Hematopoietic multipotent progenitor cell treated with erythropoietin and hydrocortisone succinate and interleukin-3 and kit ligand, for 17 days (in vitro differentiated cells): ENCODE measurements at regions not wholly inside any gene's neighbourhood (a gene's known extent, or its start where the extent isn't known, plus 50 kb on each side); places are given as distances from the start of the nearest gene placed in this dataset.

ENCODE experiments used
- DNase-seq: peaks from one replicate; pipeline ENCODE4 v3.0.0-alpha.2; 2015; ENCODE audit warnings: low spot score

- DNase-seq: no peak
Observed at GRCh38 chr14:36465178-36465577, 54.9 kb downstream of the NKX2-1 start.

GRCh38 chr14:36462890-36463289 lies 57.1 kb downstream of the NKX2-1 start:
- no peak for DNase-seq

- no peak for DNase-seq
Observed at GRCh38 chr14:36455241-36455627, 64.8 kb downstream of the NKX2-1 start.

- no peak for DNase-seq
Observed at GRCh38 chr14:36454599-36455240, 65.3 kb downstream of the NKX2-1 start.

DNA sequence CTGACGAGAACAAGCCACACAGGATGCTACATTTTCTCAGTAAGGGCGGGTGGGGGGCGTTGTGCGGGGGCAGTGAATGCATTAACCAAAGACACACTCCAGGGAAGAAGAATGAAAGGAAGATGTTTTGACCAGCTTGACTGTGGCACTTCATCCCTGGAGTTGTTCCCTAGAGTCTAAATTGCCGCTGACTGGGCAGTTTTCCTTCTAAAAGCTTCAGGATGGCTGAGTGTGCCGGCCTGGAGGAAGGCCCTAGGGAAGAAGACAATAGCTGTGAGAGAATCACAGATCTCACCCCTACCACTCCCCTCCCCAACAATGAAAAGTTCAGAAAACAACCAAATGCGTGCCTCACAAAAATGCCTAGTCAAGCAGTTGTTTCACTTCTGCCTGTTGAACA lies 67.2 kb downstream of the NKX2-1 start:
- DNase-seq: no peak

DNA sequence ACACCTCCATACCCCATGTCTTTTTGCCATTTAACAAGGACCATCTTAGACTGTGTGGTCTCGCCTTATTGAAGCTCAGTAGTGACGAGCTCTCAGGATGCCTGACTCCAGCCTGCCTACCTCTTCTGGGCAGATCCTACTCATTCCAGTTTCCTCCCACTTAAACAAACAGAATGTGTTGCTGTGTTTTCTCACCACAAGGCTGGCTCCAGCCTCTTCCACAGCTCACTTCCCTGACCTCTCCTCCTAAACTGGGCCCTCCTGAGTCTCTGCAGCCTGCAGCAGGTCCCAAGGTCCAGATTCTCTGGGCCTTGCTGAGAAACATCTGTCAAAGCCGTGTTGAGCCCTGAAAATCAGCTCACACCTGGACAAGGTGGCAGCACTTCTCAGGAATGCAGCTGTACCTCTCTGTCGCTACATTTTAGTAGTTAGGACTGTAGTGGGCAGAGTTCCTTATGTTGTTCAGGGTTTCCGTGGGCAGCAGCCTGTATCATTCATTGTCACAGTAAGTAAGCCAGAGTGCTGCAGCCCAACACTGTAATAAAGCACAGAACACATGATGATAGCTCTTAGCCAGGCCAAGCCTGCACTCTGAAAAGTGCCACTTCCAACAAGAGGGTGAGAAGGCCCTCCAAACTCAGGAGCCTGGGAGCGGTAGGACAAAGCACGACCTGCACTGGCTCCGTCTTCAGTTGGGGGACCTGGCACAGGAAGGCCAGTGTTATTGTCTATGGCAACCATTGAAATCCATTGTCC lies 68.5 kb downstream of the NKX2-1 start:
- DNase-seq: no peak

- DNase-seq: no peak
Observed at GRCh38 chr14:36450550-36450949, 69.5 kb downstream of the NKX2-1 start.

- DNase-seq: no peak
Observed at GRCh38 chr14:36449903-36450302, 70.1 kb downstream of the NKX2-1 start.

DNA sequence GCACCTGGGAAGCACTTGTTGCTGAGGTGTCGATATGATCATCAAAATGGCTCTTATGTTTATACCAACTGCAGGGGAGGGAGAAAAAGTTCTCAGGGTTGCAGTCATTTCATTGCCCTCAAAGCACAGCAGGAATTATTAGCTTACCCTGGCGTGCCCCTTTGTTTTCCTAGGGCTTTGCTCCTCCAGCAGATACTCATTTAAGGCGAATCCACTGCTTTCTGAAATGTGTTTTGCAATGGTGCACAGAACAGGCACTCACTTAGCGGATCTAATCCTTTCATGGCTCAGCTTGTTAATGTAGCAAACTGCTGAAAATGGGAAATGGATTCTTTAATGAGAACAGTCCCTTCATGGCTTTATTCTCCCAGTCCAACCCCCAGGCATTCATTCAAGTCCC lies 76.7 kb downstream of the NKX2-1 start:
- no peak for DNase-seq

DNA sequence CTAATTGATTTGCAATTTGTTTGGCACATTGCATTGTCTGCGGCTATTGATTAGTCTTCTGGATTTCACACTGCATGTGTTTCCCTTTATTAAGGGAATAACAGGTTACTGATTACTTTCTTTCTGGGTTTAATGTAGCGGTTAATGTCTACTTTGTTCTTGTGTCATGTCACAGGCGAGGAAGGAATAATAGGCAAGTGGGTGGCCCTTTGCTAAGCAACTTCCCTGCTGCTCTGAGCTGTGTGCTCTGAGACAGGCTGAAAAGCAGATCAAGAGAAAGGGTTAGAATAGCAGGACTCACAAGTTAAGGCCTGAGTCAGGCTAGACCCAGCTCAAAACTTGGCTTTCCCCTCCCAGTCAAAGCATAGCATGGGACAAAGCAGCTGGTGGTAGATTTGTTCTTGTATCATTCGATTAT lies 77.2 kb downstream of the NKX2-1 start:
- no peak for DNase-seq

GRCh38 chr14:36441283-36441682 lies 78.7 kb downstream of the NKX2-1 start:
- no peak for DNase-seq

GRCh38 chr14:36439766-36440165 lies 80.3 kb downstream of the NKX2-1 start:
- DNase-seq: no peak

- DNase-seq: no peak
Observed at GRCh38 chr14:36438883-36439282, 81.1 kb downstream of the NKX2-1 start.

DNA sequence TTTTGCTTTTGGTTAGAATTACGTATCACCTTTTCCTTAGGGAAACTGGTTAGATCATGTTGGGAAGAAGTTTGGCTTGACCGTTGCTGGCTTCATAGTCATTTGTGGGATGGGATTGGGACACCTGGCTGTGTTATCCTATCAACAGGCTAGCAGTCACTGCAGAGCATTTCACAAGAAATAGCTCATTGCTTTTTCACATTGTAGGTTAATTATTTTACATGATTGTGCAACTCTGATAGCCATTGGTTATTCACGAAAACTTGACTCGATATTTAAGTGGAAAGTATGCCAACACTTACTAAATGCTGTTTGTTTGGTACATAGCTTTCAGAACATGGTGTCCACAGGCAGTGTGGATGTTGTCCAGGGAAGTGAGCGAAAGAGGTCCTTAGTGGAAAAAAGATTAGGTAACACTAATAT lies 89.4 kb downstream of the NKX2-1 start:
- DNase-seq: no peak

GRCh38 chr14:36430169-36430568 lies 89.9 kb downstream of the NKX2-1 start:
- no peak for DNase-seq

DNA sequence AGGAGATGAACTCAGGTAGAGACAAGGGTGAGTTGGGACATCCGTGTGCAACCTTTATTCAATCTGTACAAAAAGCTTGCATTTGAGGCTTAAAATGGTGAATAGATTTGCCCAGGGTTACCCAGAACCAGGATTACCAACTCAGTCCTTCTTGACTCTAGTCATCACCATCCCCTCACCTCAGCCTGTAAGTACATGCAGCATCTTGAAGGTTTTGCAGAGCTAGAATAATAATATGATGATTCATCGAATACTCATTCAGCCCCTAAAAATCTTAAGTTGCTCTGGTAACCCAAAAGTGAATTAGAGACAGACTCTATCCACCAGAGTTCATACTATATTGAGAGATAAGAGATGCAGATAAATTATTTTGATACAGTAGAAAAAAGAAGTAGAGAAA lies 90.3 kb downstream of the NKX2-1 start:
- no peak for DNase-seq

DNA sequence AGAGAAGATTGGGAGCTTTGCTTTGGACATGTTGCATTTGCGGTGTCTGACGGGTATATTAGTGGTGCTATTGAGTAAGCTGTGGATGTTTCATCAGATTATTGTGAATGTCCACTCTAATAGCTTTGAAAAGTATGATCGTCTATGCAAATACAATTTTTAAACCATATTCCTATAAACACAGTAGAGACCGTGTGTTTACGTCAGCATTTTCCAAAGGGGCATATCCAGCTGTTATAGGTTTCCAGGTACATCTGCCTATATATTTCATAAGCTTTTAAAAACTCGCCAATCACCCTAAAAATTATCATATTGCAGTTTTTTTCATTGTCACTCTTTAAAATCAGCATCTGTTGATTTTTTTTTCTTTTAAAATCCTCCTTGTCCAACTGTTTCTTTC lies 91.7 kb downstream of the NKX2-1 start:
- DNase-seq: no peak

DNA sequence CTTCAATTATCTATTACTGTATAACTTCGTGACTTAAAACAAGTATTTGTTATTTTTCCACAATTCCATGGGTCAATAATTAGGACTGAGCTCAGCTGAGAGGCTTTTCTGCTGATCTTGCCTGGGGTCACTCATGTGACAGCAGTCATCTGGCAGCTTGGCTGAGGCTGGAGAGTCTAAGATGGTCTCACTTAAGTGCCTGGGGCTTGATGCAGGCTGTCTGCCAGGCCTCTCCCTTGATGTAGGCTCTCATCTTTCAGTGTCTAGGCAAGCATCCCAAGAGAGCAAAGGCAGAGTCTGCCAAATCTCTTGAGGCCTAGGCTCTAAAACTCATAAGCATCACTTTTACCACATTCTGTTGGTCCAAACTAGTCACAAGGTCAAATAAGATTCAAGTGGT lies 93.2 kb downstream of the NKX2-1 start:
- no peak for DNase-seq

DNA sequence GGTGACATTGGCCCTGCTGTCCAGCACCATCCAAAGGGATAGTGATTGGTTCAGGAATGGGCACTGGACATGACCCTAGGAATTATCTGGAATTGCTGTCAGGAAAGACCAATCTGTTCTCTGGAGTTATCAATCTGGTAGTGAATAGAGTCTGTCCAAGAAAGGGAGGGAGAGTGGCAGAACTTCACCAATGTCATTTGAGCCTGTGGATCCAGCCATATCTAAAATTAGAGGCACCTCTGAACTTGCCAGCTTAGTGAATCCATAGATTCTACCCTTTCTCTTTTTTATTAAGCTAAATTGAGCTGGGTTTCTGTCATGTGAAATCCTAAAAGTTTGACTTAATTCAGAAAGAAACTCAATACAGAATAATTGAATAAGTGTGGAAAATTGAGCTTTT lies 93.9 kb downstream of the NKX2-1 start:
- DNase-seq: no peak

DNA sequence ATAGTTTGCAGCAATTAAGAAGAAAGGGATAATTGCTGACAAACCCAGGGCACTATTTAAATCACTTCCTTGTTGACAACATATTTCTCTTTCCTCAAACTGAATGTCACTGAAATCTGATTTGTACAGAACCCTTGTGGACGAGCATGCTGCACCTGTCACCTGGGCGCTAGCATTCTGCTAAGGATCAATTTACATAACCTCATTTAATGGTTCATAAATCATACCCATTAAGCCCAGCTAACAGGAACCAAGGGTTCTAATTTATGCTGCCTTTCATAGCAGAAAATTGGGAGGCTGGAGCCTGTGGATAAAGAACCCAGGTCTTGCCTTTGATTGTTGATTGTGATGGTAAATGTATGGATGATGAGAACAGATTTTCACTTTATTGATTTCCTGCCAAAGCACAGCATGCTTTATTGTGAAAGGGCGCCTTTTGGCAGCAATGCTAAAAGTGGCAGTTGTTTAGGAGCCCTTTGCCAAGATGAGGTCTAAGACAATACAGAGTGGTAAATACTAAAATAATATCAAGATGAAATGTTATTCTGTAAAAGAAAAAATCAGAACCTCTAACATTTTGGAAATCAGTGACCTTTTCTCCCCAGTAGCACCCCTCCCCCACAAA lies 95.4 kb downstream of the NKX2-1 start:
- no peak for DNase-seq

DNA sequence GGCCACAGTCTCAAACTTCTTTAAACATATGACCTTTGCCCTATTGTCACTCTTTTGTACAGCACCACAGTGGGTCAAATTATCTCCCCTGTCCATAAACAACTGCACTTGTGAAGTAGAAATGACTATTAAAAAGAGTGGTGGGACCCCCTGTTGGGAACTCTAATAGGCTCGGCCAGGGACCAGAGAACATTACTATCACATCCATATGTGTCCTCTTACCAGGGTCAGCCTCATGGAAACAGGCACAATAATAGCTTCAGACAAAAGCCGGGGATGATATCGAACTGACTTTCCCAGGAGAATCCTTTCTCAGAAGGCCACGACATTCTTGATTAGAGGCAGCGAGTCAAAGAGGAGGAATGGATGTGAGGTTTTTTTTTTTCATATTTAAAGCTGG lies 96.6 kb downstream of the NKX2-1 start:
- DNase-seq: no peak

GRCh38 chr14:36420149-36420687 lies 99.8 kb upstream of the MBIP start:
- DNase-seq: no peak

DNA sequence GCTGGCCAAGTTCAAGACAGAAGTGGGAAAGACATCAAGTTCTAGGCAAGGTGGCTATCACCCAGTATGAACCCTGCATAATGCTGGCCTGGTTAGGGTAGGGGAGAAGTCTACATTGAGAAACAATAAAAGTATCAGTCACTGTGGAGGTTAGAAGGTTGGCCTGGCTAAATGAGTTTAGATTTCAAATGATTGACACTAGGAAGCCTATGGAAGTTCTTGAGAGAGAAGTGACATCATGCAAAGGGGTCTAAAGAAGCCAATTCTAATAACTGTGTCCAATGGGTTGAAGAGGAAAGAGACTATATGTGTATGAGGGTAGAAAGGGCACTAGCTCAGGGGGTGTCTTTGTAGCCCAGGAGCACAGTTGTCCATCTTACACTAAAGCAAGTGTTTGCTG lies 98.5 kb upstream of the MBIP start:
- no peak for DNase-seq
